HCT116 (cell line): ENCODE measurements at regions not wholly inside any gene's neighbourhood (a gene's known extent, or its start where the extent isn't known, plus 50 kb on each side); places are given as distances from the start of the nearest gene placed in this dataset.

Experiments
- ATAC-seq: fragments of 200-7000 bp; cut with Tn5 transposase; 2 replicates; pipeline ENCODE4 v1.9.1; 2020; ENCODE audit warnings: mild to moderate bottlenecking, moderate library complexity
- BruUV-seq: library from RNA; stranded (reverse); fragments of 400-500 nt; replicated peaks from 2 replicates; lab custom pipeline; 2021; lab: Mats Ljungman, UMichigan
- CTCF ChIA-PET: fragments of 300-600 bp; sonication (Branson Sonifier 250); formaldehyde crosslinking; loops from one replicate; lab custom pipeline; 2021; ENCODE audit warnings: antibody characterized with exemption; lab: Charles Lee
- POLR2A ChIA-PET: fragments of 300-600, 350-600 bp; sonication (Branson Sonifier 250); formaldehyde crosslinking; loops from one replicate; lab custom pipeline; 2021; ENCODE audit warnings: antibody characterized with exemption; lab: Charles Lee
- RAD21 ChIA-PET, 2 experiments: fragments of 300-600 bp; sonication (Branson Sonifier 250); formaldehyde crosslinking; loops; one replicate each; lab custom pipeline; 2023; ENCODE audit warnings: low total read pairs in 2 of 2; ENCODE audit not compliant: uncharacterized antibody in 2 of 2, unreplicated experiment in 2 of 2, low non-redundant PET in 1 of 2; lab: Charles Lee
- DNase-seq: peaks from one replicate; pipeline ENCODE4 v3.0.0-alpha.2; 2010; ENCODE audit warnings: low read depth, low spot score
- H2AFZ ChIP-seq: fragments of 200-600 bp; shearing (Covaris generic), sonication (generic); 2 replicates; pipeline ENCODE4 v1.6.1; 2017; ENCODE audit warnings: low read depth, mixed run types, mixed read lengths, antibody characterized with exemption, low read length; ENCODE audit not compliant: poor library complexity, severe bottlenecking
- H3K27ac ChIP-seq: 2 replicates; pipeline ENCODE4 v1.5.1; 2012; ENCODE audit warnings: low read depth, low read length
- H3K27me3 ChIP-seq: fragments of 200-600 bp; sonication (generic); 2 replicates; pipeline ENCODE4 v1.6.1; 2016; ENCODE audit warnings: mixed run types, low read length, mixed read lengths; ENCODE audit not compliant: insufficient read depth
- H3K36me3 ChIP-seq, 2 experiments: fragments of 200-500 bp in 1 of 2; fragments of 200-600 bp in 1 of 2; sonication (Bioruptor generic) in 1 of 2; sonication (generic) in 1 of 2; 2 replicates each; pipeline versions ENCODE4 v1.5.1 to v1.6.1; 2014 to 2016; ENCODE audit warnings: low read length in 2 of 2, inconsistent platforms in 1 of 2, mixed read lengths in 1 of 2, mixed run types in 1 of 2; ENCODE audit not compliant: insufficient read depth in 2 of 2, control insufficient read depth in 1 of 2
- H3K4me1 ChIP-seq, 2 experiments: fragments of 200-600 bp in 1 of 2; sonication (generic) in 1 of 2; 2 replicates each; pipeline versions ENCODE4 v1.5.1 to v1.6.1; 2012 to 2017; ENCODE audit warnings: low read length in 2 of 2, inconsistent platforms in 1 of 2, mild to moderate bottlenecking in 1 of 2, mixed read lengths in 1 of 2, mixed run types in 1 of 2, moderate library complexity in 1 of 2; ENCODE audit not compliant: insufficient read depth in 2 of 2, control insufficient read depth in 1 of 2
- H3K4me2 ChIP-seq: fragments of 200-600 bp; sonication (generic); 2 replicates; pipeline ENCODE4 v1.6.1; 2017; ENCODE audit warnings: mixed run types, low read length, mixed read lengths
- H3K4me3 ChIP-seq, 2 experiments: fragments of 200-600 bp in 1 of 2; sonication (generic) in 1 of 2; replicated peaks in 1 of 2; 2 replicates each; pipeline ENCODE4 v1.5.1; 2011 to 2016; ENCODE audit warnings: low read length in 2 of 2, control low read depth in 1 of 2, low read depth in 1 of 2, mild to moderate bottlenecking in 1 of 2, mixed read lengths in 1 of 2, mixed run types in 1 of 2
- H3K79me2 ChIP-seq: fragments of 200-600 bp; sonication (generic); 2 replicates; pipeline ENCODE4 v1.6.1; 2017; ENCODE audit warnings: mild to moderate bottlenecking, mixed run types, low read length, moderate library complexity, mixed read lengths; ENCODE audit not compliant: insufficient read depth
- H3K9ac ChIP-seq: fragments of 200-600 bp; sonication (generic); 2 replicates; pipeline ENCODE4 v1.6.1; 2016; ENCODE audit warnings: low read length, mixed read lengths
- H3K9me2 ChIP-seq: fragments of 200-600 bp; sonication (generic), shearing (Covaris generic); 2 replicates; pipeline ENCODE4 v1.6.1; 2017; ENCODE audit warnings: mixed run types, mild to moderate bottlenecking, moderate library complexity; ENCODE audit not compliant: insufficient read depth
- H3K9me3 ChIP-seq, 2 experiments: fragments of 200-500 bp in 1 of 2; fragments of 200-600 bp in 1 of 2; sonication (Bioruptor generic) in 1 of 2; sonication (generic) in 1 of 2; 2 replicates each; pipeline ENCODE4 v1.6.1; 2014 to 2017; ENCODE audit warnings: low read length in 2 of 2, mixed read lengths in 2 of 2, inconsistent platforms in 1 of 2, low read depth in 1 of 2, mild to moderate bottlenecking in 1 of 2, mixed run types in 1 of 2, moderate library complexity in 1 of 2; ENCODE audit not compliant: control insufficient read depth in 1 of 2, insufficient read depth in 1 of 2
- H4K20me1 ChIP-seq: fragments of 200-600 bp; sonication (generic), shearing (Covaris generic); 2 replicates; pipeline ENCODE4 v1.6.1; 2017; ENCODE audit warnings: mixed run types, mild to moderate bottlenecking, moderate library complexity; ENCODE audit not compliant: insufficient read depth
- CEBPB ChIP-seq: IDR thresholded peaks from 2 replicates; pipeline ENCODE4 v1.6.1; 2012; ENCODE audit warnings: low read depth
- EGR1 ChIP-seq: IDR thresholded peaks from 2 replicates; pipeline ENCODE4 v1.6.1; 2012; ENCODE audit warnings: low read depth
- ELF1 ChIP-seq: IDR thresholded peaks from 2 replicates; pipeline ENCODE4 v1.6.1; 2012; ENCODE audit warnings: low read depth, borderline replicate concordance
- EZH2 ChIP-seq: fragments of 200-600 bp; sonication (generic); IDR thresholded peaks from 2 replicates; pipeline ENCODE4 v1.6.1; 2017; ENCODE audit warnings: antibody characterized with exemption, mixed run types
- EZH2phosphoT487 ChIP-seq: fragments of 200-600 bp; IDR thresholded peaks from 2 replicates; pipeline ENCODE4 v1.6.1; 2018; ENCODE audit warnings: antibody characterized with exemption, borderline replicate concordance
- JUND ChIP-seq: IDR thresholded peaks from 2 replicates; pipeline ENCODE4 v1.6.1; 2012
- POLR2A ChIP-seq: IDR thresholded peaks from 2 replicates; pipeline ENCODE4 v1.7.0; 2011; ENCODE audit warnings: borderline replicate concordance; ENCODE audit not compliant: insufficient read depth, insufficient read length; ENCODE audit errors: extremely low read depth
- RAD21 ChIP-seq: IDR thresholded peaks from 2 replicates; pipeline ENCODE4 v1.6.1; 2012; ENCODE audit warnings: low read depth, mild to moderate bottlenecking
- SIN3A ChIP-seq: IDR thresholded peaks from 2 replicates; pipeline ENCODE4 v1.6.1; 2012; ENCODE audit warnings: low read depth
- SP1 ChIP-seq: IDR thresholded peaks from 2 replicates; pipeline ENCODE4 v1.6.1; 2012; ENCODE audit warnings: low read depth
- TCF7L2 ChIP-seq: IDR thresholded peaks from 2 replicates; pipeline ENCODE4 v1.7.0; 2011; ENCODE audit warnings: borderline replicate concordance, inconsistent platforms; ENCODE audit not compliant: insufficient read depth, insufficient read length; ENCODE audit errors: extremely low read depth
- ZFX ChIP-seq: fragments of 450-650 bp; IDR thresholded peaks from 2 replicates; pipeline ENCODE4 v1.6.1; 2017
- intact Hi-C: fragments of 100-400 bp; cut with micrococcal nuclease; formaldehyde crosslinking; loops from 2 replicates; pipeline ENCODE4 v1.10.0; 2022
- TF ChIP-seq, protein P1 (sequence below): IDR thresholded peaks from 2 replicates; pipeline ENCODE4 v1.6.1; 2011; ENCODE audit warnings: mild to moderate bottlenecking, low read length, moderate library complexity; ENCODE audit not compliant: insufficient replicate concordance; ENCODE audit errors: extremely low read depth
- TF ChIP-seq, protein P2 (sequence below): IDR thresholded peaks from 2 replicates; pipeline ENCODE4 v1.6.1; 2012; ENCODE audit warnings: low read depth
- TF ChIP-seq, protein P3 (sequence below): IDR thresholded peaks from 2 replicates; pipeline ENCODE4 v1.6.1; 2012

DNA sequence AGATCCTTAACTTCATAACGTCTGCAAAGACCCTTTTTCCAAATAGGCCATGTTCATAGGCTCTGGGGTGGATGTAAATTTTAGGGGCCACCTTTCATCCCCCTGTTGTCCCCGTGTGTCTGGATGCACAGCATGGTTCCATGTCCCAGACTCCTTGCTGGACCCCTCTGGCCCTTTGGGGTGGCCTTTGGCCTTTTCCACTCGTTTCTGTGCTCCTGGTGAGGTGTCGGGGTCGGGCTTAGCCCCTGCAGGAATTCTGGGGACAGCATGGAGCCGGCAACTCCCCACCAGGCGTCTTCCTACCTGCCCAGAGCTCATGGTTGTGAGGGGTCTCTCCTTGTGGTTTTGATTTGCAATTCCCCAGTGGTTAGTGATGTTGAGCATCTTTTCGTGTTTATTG is 183.5 kb downstream of the SEC14L1 start:
- POLR2A ChIA-PET: no interaction called here

DNA sequence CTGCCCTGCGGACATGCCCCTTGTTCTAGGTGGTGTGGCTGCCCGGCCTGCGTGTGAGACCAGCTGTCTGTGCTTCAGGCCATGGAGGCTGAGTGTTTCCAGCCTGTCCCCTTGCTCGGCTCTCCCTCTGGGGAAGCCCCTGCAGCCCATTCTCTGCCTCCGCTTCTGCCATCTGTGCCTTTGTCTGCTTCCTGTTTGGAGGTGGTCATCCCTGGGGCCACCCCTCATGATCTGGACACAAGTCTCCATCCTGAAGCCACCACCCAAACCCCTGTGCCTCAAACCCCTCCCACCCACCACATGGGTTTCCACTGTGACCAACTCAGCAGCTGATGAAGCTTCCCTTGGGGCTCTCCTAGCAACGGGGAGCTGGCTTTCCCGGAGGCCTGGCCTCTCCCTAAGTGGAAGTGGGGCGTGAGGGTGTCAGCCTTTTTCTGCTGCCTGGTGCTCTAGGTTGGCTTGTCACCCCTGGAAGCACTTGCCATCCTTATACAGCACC is 184.9 kb downstream of the SEC14L1 start:
- no peaks in the 10 kb centered on the region for H3K9me2 ChIP-seq
- H3K9ac ChIP-seq: peak overlapping the region; percentile 87
- H3K4me1 ChIP-seq: peaks cover 50 to 67% of the 10 kb centered on the region in 2 experiments
- intact Hi-C loops: no loop called here
- no peak overlapping the region for H2AFZ ChIP-seq
- H3K36me3 ChIP-seq: peaks cover 0 to 5% of the 10 kb centered on the region in 2 experiments; a peak in 1 of 4 replicates
- H3K4me3 ChIP-seq: no peak overlapping the region
- POLR2A ChIA-PET: interaction anchor here (1.1 to 1.3 kb wide), 2 partner anchors 39 to 633 kb away, joined by 3 read pairs; partner anchors contain the start of gene TNRC6C
- H4K20me1 ChIP-seq: peaks cover 12% of the 10 kb centered on the region; the same call in 1 of the 2 replicates
- no peaks in the 10 kb centered on the region for H3K9me3 ChIP-seq
- peak overlapping the region; percentile 96 for H3K4me2 ChIP-seq
- RAD21 ChIA-PET: interaction anchor here (0.6 to 1.1 kb wide), 4 partner anchors 11 to 89 kb away, joined by 3 to 4 read pairs (median 4); no protein-coding TSS in a partner anchor
- no peaks in the 10 kb centered on the region for H3K27me3 ChIP-seq
- no peak for DNase-seq
- ATAC-seq: no peak
- no TSS peak for BruUV-seq
- CTCF ChIA-PET: interaction anchor here (1.1 kb wide), 1 partner anchor 39 kb away, joined by 3 read pairs; no protein-coding TSS in a partner anchor
- H3K27ac ChIP-seq: peak overlapping the region; percentile 98
- H3K79me2 ChIP-seq: peaks cover 99% of the 10 kb centered on the region
- no peak for TF ChIP-seq SIN3A
- TF ChIP-seq, protein P1, sequence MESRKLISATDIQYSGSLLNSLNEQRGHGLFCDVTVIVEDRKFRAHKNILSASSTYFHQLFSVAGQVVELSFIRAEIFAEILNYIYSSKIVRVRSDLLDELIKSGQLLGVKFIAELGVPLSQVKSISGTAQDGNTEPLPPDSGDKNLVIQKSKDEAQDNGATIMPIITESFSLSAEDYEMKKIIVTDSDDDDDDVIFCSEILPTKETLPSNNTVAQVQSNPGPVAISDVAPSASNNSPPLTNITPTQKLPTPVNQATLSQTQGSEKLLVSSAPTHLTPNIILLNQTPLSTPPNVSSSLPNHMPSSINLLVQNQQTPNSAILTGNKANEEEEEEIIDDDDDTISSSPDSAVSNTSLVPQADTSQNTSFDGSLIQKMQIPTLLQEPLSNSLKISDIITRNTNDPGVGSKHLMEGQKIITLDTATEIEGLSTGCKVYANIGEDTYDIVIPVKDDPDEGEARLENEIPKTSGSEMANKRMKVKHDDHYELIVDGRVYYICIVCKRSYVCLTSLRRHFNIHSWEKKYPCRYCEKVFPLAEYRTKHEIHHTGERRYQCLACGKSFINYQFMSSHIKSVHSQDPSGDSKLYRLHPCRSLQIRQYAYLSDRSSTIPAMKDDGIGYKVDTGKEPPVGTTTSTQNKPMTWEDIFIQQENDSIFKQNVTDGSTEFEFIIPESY: no peak
- TF ChIP-seq, protein P2, sequence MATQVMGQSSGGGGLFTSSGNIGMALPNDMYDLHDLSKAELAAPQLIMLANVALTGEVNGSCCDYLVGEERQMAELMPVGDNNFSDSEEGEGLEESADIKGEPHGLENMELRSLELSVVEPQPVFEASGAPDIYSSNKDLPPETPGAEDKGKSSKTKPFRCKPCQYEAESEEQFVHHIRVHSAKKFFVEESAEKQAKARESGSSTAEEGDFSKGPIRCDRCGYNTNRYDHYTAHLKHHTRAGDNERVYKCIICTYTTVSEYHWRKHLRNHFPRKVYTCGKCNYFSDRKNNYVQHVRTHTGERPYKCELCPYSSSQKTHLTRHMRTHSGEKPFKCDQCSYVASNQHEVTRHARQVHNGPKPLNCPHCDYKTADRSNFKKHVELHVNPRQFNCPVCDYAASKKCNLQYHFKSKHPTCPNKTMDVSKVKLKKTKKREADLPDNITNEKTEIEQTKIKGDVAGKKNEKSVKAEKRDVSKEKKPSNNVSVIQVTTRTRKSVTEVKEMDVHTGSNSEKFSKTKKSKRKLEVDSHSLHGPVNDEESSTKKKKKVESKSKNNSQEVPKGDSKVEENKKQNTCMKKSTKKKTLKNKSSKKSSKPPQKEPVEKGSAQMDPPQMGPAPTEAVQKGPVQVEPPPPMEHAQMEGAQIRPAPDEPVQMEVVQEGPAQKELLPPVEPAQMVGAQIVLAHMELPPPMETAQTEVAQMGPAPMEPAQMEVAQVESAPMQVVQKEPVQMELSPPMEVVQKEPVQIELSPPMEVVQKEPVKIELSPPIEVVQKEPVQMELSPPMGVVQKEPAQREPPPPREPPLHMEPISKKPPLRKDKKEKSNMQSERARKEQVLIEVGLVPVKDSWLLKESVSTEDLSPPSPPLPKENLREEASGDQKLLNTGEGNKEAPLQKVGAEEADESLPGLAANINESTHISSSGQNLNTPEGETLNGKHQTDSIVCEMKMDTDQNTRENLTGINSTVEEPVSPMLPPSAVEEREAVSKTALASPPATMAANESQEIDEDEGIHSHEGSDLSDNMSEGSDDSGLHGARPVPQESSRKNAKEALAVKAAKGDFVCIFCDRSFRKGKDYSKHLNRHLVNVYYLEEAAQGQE: no peak
- TF ChIP-seq, protein P3, sequence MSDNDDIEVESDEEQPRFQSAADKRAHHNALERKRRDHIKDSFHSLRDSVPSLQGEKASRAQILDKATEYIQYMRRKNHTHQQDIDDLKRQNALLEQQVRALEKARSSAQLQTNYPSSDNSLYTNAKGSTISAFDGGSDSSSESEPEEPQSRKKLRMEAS: no peak
- TF ChIP-seq ZFX: no peak
- no peak for TF ChIP-seq SP1
- TF ChIP-seq EZH2: no peak
- TF ChIP-seq CEBPB: no peak
- TF ChIP-seq TCF7L2: no peak
- TF ChIP-seq ELF1: no peak
- no peak for TF ChIP-seq EZH2phosphoT487
- TF ChIP-seq RAD21: no peak
- TF ChIP-seq JUND: no peak

More for the DNA sequence above, 183.5 kb downstream of the SEC14L1 start:
- H3K9me3 ChIP-seq: no peaks in the 10 kb centered on the region
- H3K27me3 ChIP-seq: no peaks in the 10 kb centered on the region
- H3K79me2 ChIP-seq: peaks cover 98% of the 10 kb centered on the region
- H3K9ac ChIP-seq: peak overlapping the region; percentile 87
- H3K4me1 ChIP-seq: peaks cover 62 to 78% of the 10 kb centered on the region in 2 experiments
- DNase-seq: no peak
- no peak for TF ChIP-seq EGR1
- TF ChIP-seq POLR2A: no peak
- no peak for TF ChIP-seq SIN3A
- H3K36me3 ChIP-seq: peaks cover 0 to 5% of the 10 kb centered on the region in 2 experiments; a peak in 1 of 4 replicates
- H3K9me2 ChIP-seq: no peaks in the 10 kb centered on the region
- intact Hi-C loops: no loop called here
- ChIA-PET CTCF (interaction anchor here (1.1 kb wide), 1 partner anchor 38 kb away, joined by 3 read pairs; no protein-coding TSS in a partner anchor), RAD21 (no interaction called here)
- peak overlapping the region; percentile 96 for H3K4me2 ChIP-seq
- peak overlapping the region; percentile 35 to 59; a peak in 3 of 4 replicates for H3K4me3 ChIP-seq
- H2AFZ ChIP-seq: no peak overlapping the region
- peak overlapping the region; percentile 98 for H3K27ac ChIP-seq
- no TSS peak for BruUV-seq
- ATAC-seq: no peak
- H4K20me1 ChIP-seq: peaks cover 12% of the 10 kb centered on the region; the same call in 1 of the 2 replicates
